IMR-90 (cell line): ENCODE measurements at regions not wholly inside any gene's neighbourhood (a gene's known extent, or its start where the extent isn't known, plus 50 kb on each side); places are given as distances from the start of the nearest gene placed in this dataset.
A peak's percentile ranks its signal among the peaks of the same experiment; 100 is the strongest.

ENCODE experiments used
- ATAC-seq: fragments of 200-7000 bp; cut with Tn5 transposase; 2 replicates; pipeline ENCODE4 v1.9.1; 2020; ENCODE audit warnings: low read depth, mild to moderate bottlenecking, moderate library complexity
- BruUV-seq: library from RNA; stranded (reverse); fragments of 400-500 nt; replicated peaks from 2 replicates; lab custom pipeline; 2021; lab: Mats Ljungman, UMichigan
- CTCF ChIA-PET: fragments of 300-600 bp; formaldehyde crosslinking; extraction: SDS; loops from one replicate; lab custom pipeline; 2021; ENCODE audit warnings: antibody characterized with exemption; lab: Yijun Ruan, JAX
- POLR2A ChIA-PET: fragments of 300-600 bp; sonication (Branson Sonifier 250); formaldehyde crosslinking; loops from one replicate; lab custom pipeline; 2022; ENCODE audit warnings: antibody characterized with exemption; ENCODE audit not compliant: unreplicated experiment; lab: Charles Lee
- DNase-seq: peaks from one replicate; pipeline ENCODE4 v3.0.0; 2013
- H2AFZ ChIP-seq: replicated peaks from 2 replicates; pipeline ENCODE3; 2013; ENCODE audit warnings: low read length, mild to moderate bottlenecking; ENCODE audit not compliant: poor library complexity
- H2AK5ac ChIP-seq: 2 replicates; pipeline ENCODE4 v1.6.1; 2013; ENCODE audit warnings: low read depth, low read length, inconsistent platforms
- H2AK9ac ChIP-seq: replicated peaks from 2 replicates; pipeline ENCODE3; 2013; ENCODE audit warnings: mild to moderate bottlenecking, low read depth, low read length, moderate library complexity; ENCODE audit not compliant: poor library complexity
- H2BK120ac ChIP-seq: 2 replicates; pipeline ENCODE4 v1.6.1; 2013; ENCODE audit warnings: low read depth, low read length, inconsistent platforms
- H2BK15ac ChIP-seq: 3 replicates; pipeline ENCODE4 v1.6.1; 2013; ENCODE audit warnings: low read depth, low read length, inconsistent platforms
- H2BK20ac ChIP-seq: 2 replicates; pipeline ENCODE4 v1.6.1; 2013; ENCODE audit warnings: low read depth, mild to moderate bottlenecking, inconsistent platforms, low read length, moderate library complexity
- H2BK5ac ChIP-seq: 2 replicates; pipeline ENCODE4 v1.6.1; 2013; ENCODE audit warnings: mild to moderate bottlenecking, low read depth, low read length, inconsistent platforms; ENCODE audit not compliant: poor library complexity, severe bottlenecking
- H3K14ac ChIP-seq: replicated peaks from 2 replicates; pipeline ENCODE4 v1.6.1; 2013; ENCODE audit warnings: low read depth, low read length, inconsistent platforms
- H3K18ac ChIP-seq: 2 replicates; pipeline ENCODE4 v1.6.1; 2013; ENCODE audit warnings: low read depth, low read length, control low read depth
- H3K23ac ChIP-seq: 2 replicates; pipeline ENCODE4 v1.6.1; 2013; ENCODE audit warnings: low read depth, low read length, inconsistent platforms
- H3K27ac ChIP-seq: 2 replicates; pipeline ENCODE4 v1.5.1; 2013; ENCODE audit warnings: mild to moderate bottlenecking, control low read depth, low read length; ENCODE audit not compliant: insufficient read depth
- H3K27me3 ChIP-seq: 2 replicates; pipeline ENCODE4 v1.6.1; 2013; ENCODE audit warnings: low read length; ENCODE audit not compliant: control insufficient read depth, insufficient read depth
- H3K36me3 ChIP-seq: 2 replicates; pipeline ENCODE4 v1.6.1; 2013; ENCODE audit warnings: low read length, mixed read lengths; ENCODE audit not compliant: control insufficient read depth, insufficient read depth
- H3K4ac ChIP-seq: 2 replicates; pipeline ENCODE4 v1.6.1; 2013; ENCODE audit warnings: low read depth, low read length, inconsistent platforms
- H3K4me1 ChIP-seq: 2 replicates; pipeline ENCODE4 v1.6.1; 2013; ENCODE audit warnings: low read length, mixed read lengths; ENCODE audit not compliant: control insufficient read depth, insufficient read depth
- H3K4me2 ChIP-seq: 2 replicates; pipeline ENCODE4 v1.6.1; 2013; ENCODE audit warnings: low read depth, mild to moderate bottlenecking, control low read depth, low read length, moderate library complexity
- H3K4me3 ChIP-seq: 2 replicates; pipeline ENCODE4 v1.5.1; 2013; ENCODE audit warnings: low read depth, mild to moderate bottlenecking, control low read depth, low read length, moderate library complexity; ENCODE audit not compliant: insufficient read depth
- H3K56ac ChIP-seq: 2 replicates; pipeline ENCODE4 v1.6.1; 2013; ENCODE audit warnings: low read length, inconsistent platforms; ENCODE audit not compliant: insufficient read depth; ENCODE audit errors: extremely low read depth
- H3K79me1 ChIP-seq, 2 experiments: 2 replicates each; pipeline ENCODE4 v1.6.1; 2013; ENCODE audit warnings: low read length in 2 of 2, inconsistent platforms in 1 of 2, low read depth in 1 of 2
- H3K9ac ChIP-seq: 2 replicates; pipeline ENCODE4 v1.6.1; 2013; ENCODE audit warnings: low read depth, low read length, control low read depth
- H3K9me1 ChIP-seq: 2 replicates; pipeline ENCODE4 v1.6.1; 2013; ENCODE audit warnings: low read length, inconsistent platforms; ENCODE audit not compliant: insufficient read depth
- H3K9me3 ChIP-seq: 2 replicates; pipeline ENCODE4 v1.6.1; 2013; ENCODE audit warnings: low read length; ENCODE audit not compliant: control insufficient read depth, insufficient read depth
- H4K20me1 ChIP-seq: 2 replicates; pipeline ENCODE4 v1.6.1; 2013; ENCODE audit warnings: low read length, inconsistent platforms; ENCODE audit not compliant: insufficient read depth
- H4K5ac ChIP-seq: 2 replicates; pipeline ENCODE4 v1.6.1; 2013; ENCODE audit warnings: mild to moderate bottlenecking, low read depth, low read length, control low read depth
- H4K8ac ChIP-seq, 2 experiments: 2 replicates each; pipeline ENCODE4 v1.6.1; 2013; ENCODE audit warnings: low read depth in 2 of 2, low read length in 2 of 2, control low read depth in 1 of 2, inconsistent platforms in 1 of 2
- H4K91ac ChIP-seq: 2 replicates; pipeline ENCODE4 v1.6.1; 2013; ENCODE audit warnings: low read depth, low read length, inconsistent platforms; ENCODE audit not compliant: insufficient read depth
- BHLHE40 ChIP-seq: fragments of 150-350 bp; IDR thresholded peaks from 2 replicates; pipeline ENCODE4 v1.6.1; 2016; ENCODE audit warnings: mild to moderate bottlenecking, low read depth, low read length
- CEBPB ChIP-seq: IDR thresholded peaks from 2 replicates; pipeline ENCODE4 v1.6.1; 2012; ENCODE audit warnings: low read depth, low read length, improper control_type of control experiment
- CHD1 ChIP-seq: IDR thresholded peaks from 2 replicates; pipeline ENCODE4 v1.6.1; 2012; ENCODE audit warnings: low read depth, low read length, improper control_type of control experiment
- CTCF ChIP-seq: conservative IDR thresholded peaks from 2 replicates; pipeline ENCODE4 v1.5.1; 2012; ENCODE audit warnings: mild to moderate bottlenecking, low read depth, low read length, improper control_type of control experiment
- ELK1 ChIP-seq: fragments of 150-350 bp; IDR thresholded peaks from 2 replicates; pipeline ENCODE4 v1.6.1; 2016; ENCODE audit warnings: low read depth, mild to moderate bottlenecking, low read length, moderate library complexity, borderline replicate concordance
- FOS ChIP-seq: fragments of 150-350 bp; IDR thresholded peaks from 2 replicates; pipeline ENCODE4 v1.6.1; 2016; ENCODE audit warnings: low read depth, low read length
- MAFK ChIP-seq: IDR thresholded peaks from 2 replicates; pipeline ENCODE4 v1.6.1; 2012; ENCODE audit warnings: low read depth, low read length, improper control_type of control experiment
- MAZ ChIP-seq: IDR thresholded peaks from 2 replicates; pipeline ENCODE4 v1.6.1; 2012; ENCODE audit warnings: low read depth, mild to moderate bottlenecking, low read length, improper control_type of control experiment, moderate library complexity, borderline replicate concordance
- MXI1 ChIP-seq: IDR thresholded peaks from 2 replicates; pipeline ENCODE4 v1.6.1; 2012; ENCODE audit warnings: low read depth, mild to moderate bottlenecking, low read length, moderate library complexity, borderline replicate concordance
- NFE2L2 ChIP-seq: fragments of 150-350 bp; IDR thresholded peaks from 2 replicates; pipeline ENCODE4 v1.6.1; 2016; ENCODE audit warnings: low read depth, mild to moderate bottlenecking, low read length
- POLR2A ChIP-seq: IDR thresholded peaks from 2 replicates; pipeline ENCODE4 v1.6.1; 2012; ENCODE audit warnings: mild to moderate bottlenecking, low read depth, low read length
- RAD21 ChIP-seq: IDR thresholded peaks from 2 replicates; pipeline ENCODE4 v1.6.1; 2012; ENCODE audit warnings: low read length, improper control_type of control experiment
- RCOR1 ChIP-seq: IDR thresholded peaks from 2 replicates; pipeline ENCODE4 v1.6.1; 2012; ENCODE audit warnings: mild to moderate bottlenecking, low read length, improper control_type of control experiment; ENCODE audit not compliant: insufficient replicate concordance
- RFX5 ChIP-seq: IDR thresholded peaks from 2 replicates; pipeline ENCODE4 v1.8.0; 2012; ENCODE audit warnings: low read depth, mild to moderate bottlenecking, low read length, moderate library complexity
- SMC3 ChIP-seq: fragments of 150-350 bp; IDR thresholded peaks from 2 replicates; pipeline ENCODE4 v1.6.1; 2016; ENCODE audit warnings: low read depth, mild to moderate bottlenecking, antibody characterized with exemption, low read length, moderate library complexity
- USF2 ChIP-seq: fragments of 150-350 bp; IDR thresholded peaks from 2 replicates; pipeline ENCODE4 v1.6.1; 2017; ENCODE audit warnings: mild to moderate bottlenecking, antibody characterized with exemption, low read length, low read depth
- WGBS, 2 experiments: methylation state at CpG; one replicate each; pipeline versions ENCODE4 v1.1.5 to v1.1.7; 2013; ENCODE audit warnings: missing lambda C conversion rate in 2 of 2; ENCODE audit not compliant: insufficient read length in 1 of 2; ENCODE audit errors: extremely low coverage in 2 of 2; 5-methylcytosine and 5-hydroxymethylcytosine counted together
- dilution Hi-C: fragments of 300-500 bp; cut with HindIII; formaldehyde crosslinking; loops from one replicate; pipeline ENCODE4 v1.14.3; 2018; ENCODE audit warnings: low sequenced_read_pairs; ENCODE audit not compliant: unreplicated experiment
- in situ Hi-C: fragments of 300-500 bp; cut with MboI; formaldehyde crosslinking; loops from 3 replicates; pipeline ENCODE4 v1.14.3; 2019; ENCODE audit warnings: low sequenced_read_pairs, inconsistent platforms, mixed read lengths
- intact Hi-C: fragments of 100-400 bp; cut with micrococcal nuclease; formaldehyde crosslinking; loops from 2 replicates; pipeline ENCODE4 v1.10.0; 2022

GRCh38 chr20:19808498-19808897, 50.4 kb downstream of the RIN2 start:
- Histone ChIP-seq H3K9ac (no peak overlapping the region), H2AK9ac (peak overlapping the region; percentile 30), H3K56ac (no peak overlapping the region), H3K4me1 (peaks cover 25% of the 10 kb centered on the region), H4K8ac (peak overlapping the region; percentile 24 to 64; a peak in 2 of 4 replicates), H2AFZ (no peak overlapping the region), H3K79me1 (peaks cover 26 to 59% of the 10 kb centered on the region in 2 experiments), H3K4me2 (no peak overlapping the region), H3K27ac (peak overlapping the region; percentile 68; the same call in 1 of the 2 replicates), H3K14ac (peak overlapping the region; percentile 60), H3K9me1 (peaks cover 21% of the 10 kb centered on the region), H2BK20ac (peak overlapping the region; percentile 89), H3K9me3 (no peaks in the 10 kb centered on the region), H4K5ac (peak overlapping the region; percentile 78; the same call in 1 of the 2 replicates), H4K91ac (peak overlapping the region; percentile 61), H2BK120ac (peak overlapping the region; percentile 79), H4K20me1 (no peaks in the 10 kb centered on the region), H2AK5ac (peak overlapping the region; percentile 79; the same call in 1 of the 2 replicates), H3K4ac (peak overlapping the region; percentile 44), H2BK15ac (peak overlapping the region; percentile 84; the same call in 1 of the 3 replicates), H3K36me3 (peaks cover 18% of the 10 kb centered on the region), H3K4me3 (no peak overlapping the region), H2BK5ac (peak overlapping the region; percentile 78), H3K27me3 (no peaks in the 10 kb centered on the region), H3K23ac (peak overlapping the region; percentile 2; the same call in 1 of the 2 replicates), H3K18ac (peak overlapping the region; percentile 42)
- intact Hi-C loops (no loop called here), in situ Hi-C loops (no loop called here), dilution Hi-C loops (no loop called here)
- TF ChIP-seq SMC3, result no peak
- TF ChIP-seq RFX5, result no peak
- no peak for TF ChIP-seq MAFK
- TF ChIP-seq BHLHE40, result no peak
- TF ChIP-seq CTCF, result no peak
- no peak for TF ChIP-seq POLR2A
- TF ChIP-seq USF2, result no peak
- no peak for TF ChIP-seq MXI1
- TF ChIP-seq ELK1, result no peak
- TF ChIP-seq FOS, result no peak
- TF ChIP-seq RCOR1, result no peak
- no peak for TF ChIP-seq CEBPB
- no peak for TF ChIP-seq CHD1
- TF ChIP-seq MAZ, result no peak
- no peak for TF ChIP-seq RAD21
- TF ChIP-seq NFE2L2, result no peak
- 100% methylated on average over 1 of the region's 8 CpGs; no CpG with 5 or more reads in 1 of the 2 experiments for WGBS, 2 experiments
- POLR2A ChIA-PET, result no interaction called here
- BruUV-seq, result no TSS peak
- ATAC-seq (no peak), DNase-seq (no peak)
- CTCF ChIA-PET, result interaction anchor here (2.8 kb wide), 1 partner anchor 22 kb away, joined by 10 read pairs; no protein-coding TSS in a partner anchor
